Progenitor cell of endocrine pancreas (in vitro differentiated cells): ENCODE measurements at regions not wholly inside any gene's neighbourhood (a gene's known extent, or its start where the extent isn't known, plus 50 kb on each side); places are given as distances from the start of the nearest gene placed in this dataset.

Experiments used
- DNase-seq: peaks from one replicate; pipeline ENCODE4 v3.0.0; 2021; ENCODE audit warnings: low spot score; ENCODE audit not compliant: unreplicated experiment
- H3K27ac Mint-ChIP-seq: 2 replicates; pipeline ENCODE4 v1.8.0; 2021; ENCODE audit warnings: mild to moderate bottlenecking, moderate library complexity, mixed read lengths
- H3K27me3 Mint-ChIP-seq: 2 replicates; pipeline ENCODE4 v1.8.0; 2021; ENCODE audit warnings: mixed read lengths
- H3K36me3 Mint-ChIP-seq: 2 replicates; pipeline ENCODE4 v1.8.0; 2022; ENCODE audit warnings: mixed read lengths; ENCODE audit not compliant: insufficient read depth
- H3K4me1 Mint-ChIP-seq: 2 replicates; pipeline ENCODE4 v1.8.0; 2021; ENCODE audit warnings: low read depth, mixed read lengths
- H3K4me3 Mint-ChIP-seq: 2 replicates; pipeline ENCODE4 v1.8.0; 2021; ENCODE audit warnings: low read depth, mild to moderate bottlenecking, moderate library complexity, mixed read lengths
- H3K9me3 Mint-ChIP-seq: 2 replicates; pipeline ENCODE4 v1.8.0; 2021; ENCODE audit warnings: low read depth, mixed read lengths
- TF ChIP-seq, protein P1 (sequence below): fragments of 200-600 bp; sonication (generic); IDR thresholded peaks from one replicate; pipeline ENCODE4 v1.5.0; 2021; ENCODE audit warnings: antibody characterized with exemption, mild to moderate bottlenecking; ENCODE audit not compliant: unreplicated experiment

DNA sequence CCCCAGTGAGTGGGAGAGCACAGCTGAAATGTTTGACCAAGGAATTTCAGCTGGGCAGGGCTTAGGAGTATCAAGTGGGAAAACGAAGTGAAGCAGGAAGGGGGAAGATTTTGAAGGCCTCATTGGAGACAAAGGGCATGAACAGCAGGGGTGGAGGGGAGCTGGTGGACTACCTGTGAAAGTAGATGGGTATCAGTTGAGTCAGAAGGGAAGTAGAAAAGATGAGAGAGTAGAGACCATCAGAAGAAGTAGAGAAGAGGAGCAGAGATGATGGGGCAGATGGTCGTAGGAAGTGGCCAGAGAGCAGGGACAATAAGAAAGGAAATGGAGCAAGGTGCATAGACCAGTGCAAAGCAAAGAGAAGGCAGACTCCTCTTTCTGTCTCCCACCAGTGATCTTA is 189.0 kb upstream of the RUNX1 start:
- H3K27ac Mint-ChIP-seq, result no peak overlapping the region
- H3K4me3 Mint-ChIP-seq, result no peak overlapping the region
- no peaks in the 10 kb centered on the region for H3K36me3 Mint-ChIP-seq

DNA sequence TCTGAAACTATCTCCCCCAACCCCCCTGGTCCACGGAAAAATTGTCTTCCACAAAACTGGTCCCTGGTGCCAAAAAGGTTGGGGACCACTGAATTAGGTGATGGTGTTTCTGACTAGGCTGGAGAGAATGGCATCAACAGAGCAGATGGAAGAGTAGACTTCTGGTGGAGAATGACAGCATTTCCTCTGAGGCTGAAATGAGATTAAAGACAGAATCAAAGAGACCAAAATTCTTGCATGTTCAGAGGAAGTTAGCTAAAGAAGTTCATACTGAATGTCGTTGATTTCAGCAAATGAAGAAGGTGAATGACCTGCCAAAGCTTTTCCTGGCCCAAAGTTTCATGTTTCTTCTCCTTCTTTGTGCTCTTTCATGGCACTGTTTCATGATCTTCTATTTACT is 188.2 kb upstream of the RUNX1 start:
- TF ChIP-seq, protein P1, sequence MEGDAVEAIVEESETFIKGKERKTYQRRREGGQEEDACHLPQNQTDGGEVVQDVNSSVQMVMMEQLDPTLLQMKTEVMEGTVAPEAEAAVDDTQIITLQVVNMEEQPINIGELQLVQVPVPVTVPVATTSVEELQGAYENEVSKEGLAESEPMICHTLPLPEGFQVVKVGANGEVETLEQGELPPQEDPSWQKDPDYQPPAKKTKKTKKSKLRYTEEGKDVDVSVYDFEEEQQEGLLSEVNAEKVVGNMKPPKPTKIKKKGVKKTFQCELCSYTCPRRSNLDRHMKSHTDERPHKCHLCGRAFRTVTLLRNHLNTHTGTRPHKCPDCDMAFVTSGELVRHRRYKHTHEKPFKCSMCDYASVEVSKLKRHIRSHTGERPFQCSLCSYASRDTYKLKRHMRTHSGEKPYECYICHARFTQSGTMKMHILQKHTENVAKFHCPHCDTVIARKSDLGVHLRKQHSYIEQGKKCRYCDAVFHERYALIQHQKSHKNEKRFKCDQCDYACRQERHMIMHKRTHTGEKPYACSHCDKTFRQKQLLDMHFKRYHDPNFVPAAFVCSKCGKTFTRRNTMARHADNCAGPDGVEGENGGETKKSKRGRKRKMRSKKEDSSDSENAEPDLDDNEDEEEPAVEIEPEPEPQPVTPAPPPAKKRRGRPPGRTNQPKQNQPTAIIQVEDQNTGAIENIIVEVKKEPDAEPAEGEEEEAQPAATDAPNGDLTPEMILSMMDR, result no peak
- Mint-ChIP-seq H3K4me1 (peaks cover 5% of the 10 kb centered on the region), H3K36me3 (no peaks in the 10 kb centered on the region), H3K27me3 (peaks cover 4% of the 10 kb centered on the region), H3K4me3 (no peak overlapping the region), H3K27ac (no peak overlapping the region), H3K9me3 (no peaks in the 10 kb centered on the region)
- DNase-seq, result no peak

More for the DNA sequence above, 189.0 kb upstream of the RUNX1 start:
- TF ChIP-seq, protein P1, result no peak
- no peaks in the 10 kb centered on the region for H3K9me3 Mint-ChIP-seq
- DNase-seq, result no peak
- peaks cover 4% of the 10 kb centered on the region for H3K27me3 Mint-ChIP-seq
- no peaks in the 10 kb centered on the region for H3K4me1 Mint-ChIP-seq

DNA sequence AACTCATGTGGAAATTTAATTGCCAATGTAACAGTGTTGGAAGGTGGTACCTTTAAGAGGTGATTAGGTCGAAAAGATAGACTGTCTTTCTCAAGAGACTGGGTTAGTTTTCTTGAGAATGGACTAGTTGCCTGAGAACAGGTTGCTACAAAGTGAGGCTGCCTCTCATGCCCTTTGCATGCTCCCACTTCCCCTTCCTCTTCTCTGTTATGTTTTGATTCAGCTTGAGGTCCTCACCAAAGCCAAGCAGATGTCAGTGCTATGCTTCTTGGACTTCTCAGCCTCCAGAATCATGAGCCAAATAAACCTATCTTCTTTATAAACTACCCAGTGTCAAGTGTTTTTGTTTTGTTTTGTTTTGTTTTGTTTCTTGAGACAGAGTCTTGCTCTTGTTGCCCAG is 187.0 kb upstream of the RUNX1 start:
- Mint-ChIP-seq H3K4me1 (peaks cover 7% of the 10 kb centered on the region), H3K36me3 (no peaks in the 10 kb centered on the region), H3K27me3 (peaks cover 4% of the 10 kb centered on the region)

DNA sequence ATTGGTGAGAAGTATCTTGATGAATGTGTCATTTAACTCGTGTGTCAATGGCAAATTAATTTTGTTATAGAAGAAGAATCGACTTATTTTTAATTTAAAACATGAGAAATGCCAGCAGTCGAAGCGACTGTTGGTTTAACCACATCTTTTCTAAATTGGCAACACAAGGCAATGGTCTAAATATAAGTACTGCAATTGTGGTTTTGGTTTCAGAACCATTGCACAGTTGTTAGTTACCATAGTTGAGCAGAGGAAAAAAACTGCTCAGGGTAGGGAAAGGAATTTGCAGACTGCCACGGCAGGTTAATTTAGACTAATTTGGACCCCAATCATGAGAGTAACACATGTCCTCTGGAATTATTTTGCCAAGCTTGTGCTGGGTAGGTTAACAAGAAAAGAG is 185.6 kb upstream of the RUNX1 start:
- peaks cover 4% of the 10 kb centered on the region for H3K27me3 Mint-ChIP-seq
- no peak overlapping the region for H3K4me3 Mint-ChIP-seq
- TF ChIP-seq, protein P1, result no peak
- H3K27ac Mint-ChIP-seq, result no peak overlapping the region
- H3K9me3 Mint-ChIP-seq, result no peaks in the 10 kb centered on the region
- no peak for DNase-seq
- no peaks in the 10 kb centered on the region for H3K36me3 Mint-ChIP-seq
- peaks cover 7% of the 10 kb centered on the region for H3K4me1 Mint-ChIP-seq

More for the DNA sequence above, 187.0 kb upstream of the RUNX1 start:
- no peak overlapping the region for H3K4me3 Mint-ChIP-seq
- no peak for DNase-seq
- TF ChIP-seq, protein P1, result no peak
- H3K9me3 Mint-ChIP-seq, result no peaks in the 10 kb centered on the region
- no peak overlapping the region for H3K27ac Mint-ChIP-seq

DNA sequence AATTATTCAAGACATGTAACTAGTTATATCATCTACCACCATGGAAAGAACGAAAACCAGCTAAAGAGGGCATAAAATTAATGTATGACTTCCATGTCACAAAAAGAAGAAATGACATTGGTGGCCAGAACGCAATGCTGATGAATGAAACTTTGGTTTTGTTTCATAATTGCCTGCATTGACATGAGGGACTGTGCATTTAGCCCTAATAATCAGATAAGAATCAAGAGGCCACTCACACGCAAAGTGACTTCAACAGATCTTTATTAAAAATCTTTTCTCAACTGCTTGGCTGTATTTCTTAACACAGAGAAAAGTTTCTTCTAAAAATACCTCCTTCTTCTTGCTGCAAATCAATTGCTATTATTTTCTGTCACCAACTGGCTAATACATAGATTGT is 184.7 kb upstream of the RUNX1 start:
- no peak overlapping the region for H3K4me3 Mint-ChIP-seq
- TF ChIP-seq, protein P1, result no peak
- H3K4me1 Mint-ChIP-seq, result peaks cover 7% of the 10 kb centered on the region
- H3K27me3 Mint-ChIP-seq, result peaks cover 4% of the 10 kb centered on the region
- no peaks in the 10 kb centered on the region for H3K36me3 Mint-ChIP-seq
- DNase-seq, result no peak
- H3K27ac Mint-ChIP-seq, result no peak overlapping the region
- H3K9me3 Mint-ChIP-seq, result no peaks in the 10 kb centered on the region
